Mesendoderm (in vitro differentiated cells): ENCODE measurements at regions not wholly inside any gene's neighbourhood (a gene's known extent, or its start where the extent isn't known, plus 50 kb on each side); places are given as distances from the start of the nearest gene placed in this dataset.

Experiments used
- DNase-seq: peaks from one replicate; pipeline ENCODE4 v3.0.0; 2013
- H2AK5ac ChIP-seq: 2 replicates; pipeline ENCODE4 v1.6.1; 2013; ENCODE audit warnings: low read length, inconsistent platforms
- H2BK120ac ChIP-seq: 2 replicates; pipeline ENCODE4 v1.6.1; 2013; ENCODE audit warnings: low read depth, mild to moderate bottlenecking, low read length, moderate library complexity, mixed read lengths
- H2BK15ac ChIP-seq: replicated peaks from 2 replicates; pipeline ENCODE4 v1.6.1; 2013; ENCODE audit warnings: low read depth, mild to moderate bottlenecking, moderate library complexity
- H2BK5ac ChIP-seq: 2 replicates; pipeline ENCODE4 v1.6.1; 2013; ENCODE audit warnings: low read length, inconsistent platforms
- H3K18ac ChIP-seq: 2 replicates; pipeline ENCODE4 v1.6.1; 2013; ENCODE audit warnings: mild to moderate bottlenecking, low read length, mixed read lengths
- H3K23ac ChIP-seq: one replicate; pipeline ENCODE4 v1.6.1; 2013; ENCODE audit warnings: low read length
- H3K27ac ChIP-seq: 2 replicates; pipeline ENCODE4 v1.5.1; 2013; ENCODE audit warnings: low read depth, mild to moderate bottlenecking, inconsistent platforms, low read length, moderate library complexity
- H3K27me3 ChIP-seq: 2 replicates; pipeline ENCODE4 v1.6.1; 2013; ENCODE audit warnings: low read length, control low read depth, mild to moderate bottlenecking, inconsistent platforms; ENCODE audit not compliant: insufficient read depth, poor library complexity
- H3K36me3 ChIP-seq: 2 replicates; pipeline ENCODE4 v1.6.1; 2013; ENCODE audit warnings: low read length, inconsistent platforms; ENCODE audit not compliant: control insufficient read depth, insufficient read depth
- H3K4ac ChIP-seq: one replicate; pipeline ENCODE4 v1.6.1; 2013; ENCODE audit warnings: low read depth, mild to moderate bottlenecking, low read length, moderate library complexity
- H3K4me1 ChIP-seq: 2 replicates; pipeline ENCODE4 v1.6.1; 2013; ENCODE audit warnings: low read depth, low read length, inconsistent platforms; ENCODE audit not compliant: control insufficient read depth
- H3K4me2 ChIP-seq: 2 replicates; pipeline ENCODE4 v1.6.1; 2013; ENCODE audit warnings: low read length
- H3K4me3 ChIP-seq: 2 replicates; pipeline ENCODE4 v1.5.1; 2013; ENCODE audit warnings: mild to moderate bottlenecking, low read length
- H3K56ac ChIP-seq: one replicate; pipeline ENCODE4 v1.6.1; 2013; ENCODE audit warnings: low read length
- H3K79me1 ChIP-seq: 2 replicates; pipeline ENCODE4 v1.6.1; 2013; ENCODE audit warnings: low read length, inconsistent platforms
- H3K79me2 ChIP-seq: 2 replicates; pipeline ENCODE4 v1.6.1; 2013; ENCODE audit warnings: mild to moderate bottlenecking, low read length; ENCODE audit not compliant: control insufficient read depth, insufficient read depth
- H3K9ac ChIP-seq: 2 replicates; pipeline ENCODE4 v1.6.1; 2013; ENCODE audit warnings: low read length, inconsistent platforms
- H4K5ac ChIP-seq: one replicate; pipeline ENCODE4 v1.6.1; 2013; ENCODE audit warnings: low read length
- H4K8ac ChIP-seq: one replicate; pipeline ENCODE4 v1.6.1; 2013; ENCODE audit warnings: low read depth, mild to moderate bottlenecking, control low read depth, low read length, moderate library complexity
- WGBS: extraction: QIAGEN DNeasy Blood & Tissue Kit; methylation state at CpG from one replicate; pipeline ENCODE4 v1.1.7; 2013; ENCODE audit warnings: low lambda C conversion rate, missing lambda C conversion rate; ENCODE audit not compliant: insufficient coverage; ENCODE audit errors: extremely low coverage; 5-methylcytosine and 5-hydroxymethylcytosine counted together

GRCh38 chr10:55466806-55467504 lies 665.9 kb upstream of the PCDH15 start:
- no CpG with 5 or more reads among the region's 2 CpGs for WGBS
- Histone ChIP-seq H3K23ac (no peak overlapping the region), H3K36me3 (no peaks in the 10 kb centered on the region), H2BK120ac (no peak overlapping the region), H3K4me2 (no peak overlapping the region), H3K4me1 (no peaks in the 10 kb centered on the region), H4K8ac (no peak overlapping the region), H3K79me1 (no peaks in the 10 kb centered on the region), H3K27ac (no peak overlapping the region), H2BK5ac (no peak overlapping the region), H3K18ac (no peak overlapping the region), H2AK5ac (no peak overlapping the region), H2BK15ac (no peak overlapping the region), H3K4me3 (no peak overlapping the region), H3K79me2 (no peaks in the 10 kb centered on the region), H3K27me3 (no peaks in the 10 kb centered on the region), H3K9ac (no peak overlapping the region), H3K4ac (no peak overlapping the region), H3K56ac (no peak overlapping the region), H4K5ac (no peak overlapping the region)
- DNase-seq, result no peak

GRCh38 chr10:55464083-55464482 lies 663.1 kb upstream of the PCDH15 start:
- no peaks in the 10 kb centered on the region for H3K36me3 ChIP-seq
- H3K79me1 ChIP-seq, result no peaks in the 10 kb centered on the region
- no peak overlapping the region for H3K23ac ChIP-seq
- H3K27ac ChIP-seq, result no peak overlapping the region
- no peak overlapping the region for H2BK120ac ChIP-seq
- H3K4me2 ChIP-seq, result no peak overlapping the region
- no peak overlapping the region for H3K56ac ChIP-seq
- no peak for DNase-seq
- H2BK15ac ChIP-seq, result no peak overlapping the region
- H3K4me3 ChIP-seq, result no peak overlapping the region
- H2AK5ac ChIP-seq, result no peak overlapping the region
- no peak overlapping the region for H3K9ac ChIP-seq
- no peak overlapping the region for H2BK5ac ChIP-seq
- no CpG with 5 or more reads among the region's 4 CpGs for WGBS
- no peak overlapping the region for H4K5ac ChIP-seq
- H3K4me1 ChIP-seq, result no peaks in the 10 kb centered on the region
- no peak overlapping the region for H3K4ac ChIP-seq
- no peak overlapping the region for H4K8ac ChIP-seq
- no peaks in the 10 kb centered on the region for H3K27me3 ChIP-seq
- no peaks in the 10 kb centered on the region for H3K79me2 ChIP-seq
- no peak overlapping the region for H3K18ac ChIP-seq

- H4K5ac ChIP-seq, result no peak overlapping the region
- H2BK15ac ChIP-seq, result no peak overlapping the region
- no peak overlapping the region for H3K23ac ChIP-seq
- no peak for DNase-seq
- H2BK120ac ChIP-seq, result no peak overlapping the region
- no peaks in the 10 kb centered on the region for H3K36me3 ChIP-seq
- H4K8ac ChIP-seq, result no peak overlapping the region
- WGBS, result no CpG with 5 or more reads among the region's 3 CpGs
- H3K4me3 ChIP-seq, result no peak overlapping the region
- no peaks in the 10 kb centered on the region for H3K79me1 ChIP-seq
- no peaks in the 10 kb centered on the region for H3K4me1 ChIP-seq
- H2AK5ac ChIP-seq, result no peak overlapping the region
- no peak overlapping the region for H3K4ac ChIP-seq
- no peak overlapping the region for H3K18ac ChIP-seq
- no peak overlapping the region for H2BK5ac ChIP-seq
- no peaks in the 10 kb centered on the region for H3K79me2 ChIP-seq
- H3K27ac ChIP-seq, result no peak overlapping the region
- H3K9ac ChIP-seq, result no peak overlapping the region
- no peak overlapping the region for H3K4me2 ChIP-seq
- no peaks in the 10 kb centered on the region for H3K27me3 ChIP-seq
- H3K56ac ChIP-seq, result no peak overlapping the region
These were observed 659.0 kb upstream of the PCDH15 start for GRCh38 chr10:55460008-55460407.

- Histone ChIP-seq H3K18ac (no peak overlapping the region), H3K79me2 (no peaks in the 10 kb centered on the region), H2BK120ac (no peak overlapping the region), H3K4me3 (no peak overlapping the region), H3K56ac (no peak overlapping the region), H3K79me1 (no peaks in the 10 kb centered on the region), H3K36me3 (no peaks in the 10 kb centered on the region), H3K4me1 (no peaks in the 10 kb centered on the region), H3K4me2 (no peak overlapping the region), H3K23ac (no peak overlapping the region), H2BK5ac (no peak overlapping the region), H3K27me3 (no peaks in the 10 kb centered on the region), H3K27ac (no peak overlapping the region), H4K8ac (no peak overlapping the region), H3K4ac (no peak overlapping the region), H2AK5ac (no peak overlapping the region), H2BK15ac (no peak overlapping the region), H3K9ac (no peak overlapping the region), H4K5ac (no peak overlapping the region)
- no CpG with 5 or more reads among the region's 2 CpGs for WGBS
- no peak for DNase-seq
These were observed 649.0 kb upstream of the PCDH15 start for GRCh38 chr10:55449981-55450380.

GRCh38 chr10:55446441-55447002 lies 645.5 kb upstream of the PCDH15 start:
- H4K8ac ChIP-seq, result no peak overlapping the region
- H2BK120ac ChIP-seq, result no peak overlapping the region
- H3K27me3 ChIP-seq, result no peaks in the 10 kb centered on the region
- no peak for DNase-seq
- H3K4me2 ChIP-seq, result no peak overlapping the region
- H2AK5ac ChIP-seq, result no peak overlapping the region
- WGBS, result no CpG with 5 or more reads among the region's 5 CpGs
- no peak overlapping the region for H3K9ac ChIP-seq
- H3K23ac ChIP-seq, result no peak overlapping the region
- H3K36me3 ChIP-seq, result no peaks in the 10 kb centered on the region
- no peak overlapping the region for H3K4ac ChIP-seq
- no peak overlapping the region for H3K56ac ChIP-seq
- no peak overlapping the region for H2BK5ac ChIP-seq
- H3K27ac ChIP-seq, result no peak overlapping the region
- no peak overlapping the region for H2BK15ac ChIP-seq
- H4K5ac ChIP-seq, result no peak overlapping the region
- H3K79me2 ChIP-seq, result no peaks in the 10 kb centered on the region
- H3K18ac ChIP-seq, result no peak overlapping the region
- H3K4me3 ChIP-seq, result no peak overlapping the region
- no peaks in the 10 kb centered on the region for H3K79me1 ChIP-seq
- no peaks in the 10 kb centered on the region for H3K4me1 ChIP-seq

- H2AK5ac ChIP-seq, result no peak overlapping the region
These were observed 640.7 kb upstream of the PCDH15 start for GRCh38 chr10:55441777-55442176.

More at GRCh38 chr10:55441777-55442176, 640.7 kb upstream of the PCDH15 start:
- H3K27me3 ChIP-seq, result no peaks in the 10 kb centered on the region
- no peaks in the 10 kb centered on the region for H3K4me1 ChIP-seq
- no peak overlapping the region for H3K4me3 ChIP-seq
- H4K5ac ChIP-seq, result no peak overlapping the region
- no peak overlapping the region for H3K56ac ChIP-seq
- no peak overlapping the region for H2BK5ac ChIP-seq
- no peak overlapping the region for H3K4ac ChIP-seq
- H3K79me1 ChIP-seq, result no peaks in the 10 kb centered on the region
- no peaks in the 10 kb centered on the region for H3K79me2 ChIP-seq
- H2BK15ac ChIP-seq, result no peak overlapping the region
- DNase-seq, result no peak
- H3K9ac ChIP-seq, result no peak overlapping the region
- no peak overlapping the region for H3K4me2 ChIP-seq
- no peak overlapping the region for H3K23ac ChIP-seq
- H3K36me3 ChIP-seq, result no peaks in the 10 kb centered on the region
- WGBS, result no CpG with 5 or more reads among the region's 2 CpGs
- H4K8ac ChIP-seq, result no peak overlapping the region
- H2BK120ac ChIP-seq, result no peak overlapping the region
- no peak overlapping the region for H3K27ac ChIP-seq
- no peak overlapping the region for H3K18ac ChIP-seq
